H9 (cell line): ENCODE measurements at regions not wholly inside any gene's neighbourhood (a gene's known extent, or its start where the extent isn't known, plus 50 kb on each side); places are given as distances from the start of the nearest gene placed in this dataset.

Experiments
- DNase-seq: peaks from one replicate; pipeline ENCODE4 v3.0.0-alpha.2; 2017
- H2AFZ ChIP-seq: one replicate; pipeline ENCODE4 v1.6.1; 2013; ENCODE audit warnings: mild to moderate bottlenecking, low read length, control low read depth, moderate library complexity
- H2AK5ac ChIP-seq: 2 replicates; pipeline ENCODE4 v1.6.1; 2013; ENCODE audit warnings: low read length, control low read depth, mixed read lengths; ENCODE audit not compliant: insufficient read length
- H2BK120ac ChIP-seq: one replicate; pipeline ENCODE4 v1.6.1; 2013; ENCODE audit warnings: low read depth, mild to moderate bottlenecking, low read length, control low read depth, inconsistent platforms; ENCODE audit not compliant: poor library complexity, severe bottlenecking
- H2BK12ac ChIP-seq: 2 replicates; pipeline ENCODE4 v1.6.1; 2013; ENCODE audit warnings: low read length, control low read depth, mixed read lengths, low read depth; ENCODE audit not compliant: insufficient read length
- H2BK15ac ChIP-seq: 2 replicates; pipeline ENCODE4 v1.6.1; 2013; ENCODE audit warnings: low read depth, low read length, control low read depth
- H2BK20ac ChIP-seq: one replicate; pipeline ENCODE4 v1.6.1; 2013; ENCODE audit warnings: low read depth, mild to moderate bottlenecking, low read length, control low read depth, inconsistent platforms; ENCODE audit not compliant: poor library complexity, severe bottlenecking
- H2BK5ac ChIP-seq: 2 replicates; pipeline ENCODE4 v1.6.1; 2013; ENCODE audit warnings: low read length, control low read depth, mixed read lengths; ENCODE audit not compliant: insufficient read length
- H3K14ac ChIP-seq: 2 replicates; pipeline ENCODE4 v1.6.1; 2013; ENCODE audit warnings: low read length, control low read depth; ENCODE audit not compliant: insufficient read depth
- H3K18ac ChIP-seq: 2 replicates; pipeline ENCODE4 v1.6.1; 2013; ENCODE audit warnings: low read depth, mild to moderate bottlenecking, mixed read lengths, low read length, control low read depth; ENCODE audit not compliant: insufficient read length
- H3K23ac ChIP-seq: 2 replicates; pipeline ENCODE4 v1.6.1; 2013; ENCODE audit warnings: low read length, control low read depth, mixed read lengths, low read depth; ENCODE audit not compliant: insufficient read length
- H3K23me2 ChIP-seq: 2 replicates; pipeline ENCODE4 v1.6.1; 2013; ENCODE audit warnings: low read depth, mild to moderate bottlenecking, mixed read lengths, low read length, control low read depth; ENCODE audit not compliant: insufficient read length, poor library complexity, severe bottlenecking
- H3K27ac ChIP-seq: 2 replicates; pipeline ENCODE4 v1.5.1; 2013; ENCODE audit warnings: low read length, control low read depth, mixed read lengths, low read depth; ENCODE audit not compliant: insufficient read length
- H3K27me3 ChIP-seq: 2 replicates; pipeline ENCODE4 v1.6.1; 2013; ENCODE audit warnings: low read length, control low read depth, inconsistent platforms; ENCODE audit not compliant: insufficient read depth
- H3K4ac ChIP-seq: 2 replicates; pipeline ENCODE4 v1.6.1; 2013; ENCODE audit warnings: low read depth, mild to moderate bottlenecking, control low read depth, inconsistent platforms, low read length, moderate library complexity
- H3K4me1 ChIP-seq: 2 replicates; pipeline ENCODE4 v1.6.1; 2013; ENCODE audit warnings: low read length, control low read depth, inconsistent platforms; ENCODE audit not compliant: insufficient read depth
- H3K4me2 ChIP-seq: 2 replicates; pipeline ENCODE4 v1.6.1; 2013; ENCODE audit warnings: low read length, control low read depth, mixed read lengths; ENCODE audit not compliant: insufficient read length, insufficient read depth
- H3K56ac ChIP-seq: 2 replicates; pipeline ENCODE4 v1.6.1; 2013; ENCODE audit warnings: low read depth, mild to moderate bottlenecking, mixed read lengths, low read length, control low read depth; ENCODE audit not compliant: insufficient read length
- H3K79me1 ChIP-seq: 2 replicates; pipeline ENCODE4 v1.6.1; 2013; ENCODE audit warnings: low read depth, mild to moderate bottlenecking, moderate library complexity, low read length, control low read depth, inconsistent platforms; ENCODE audit not compliant: insufficient read depth, poor library complexity, severe bottlenecking
- H3K79me2 ChIP-seq: 2 replicates; pipeline ENCODE4 v1.6.1; 2013; ENCODE audit warnings: low read length, control low read depth, inconsistent platforms; ENCODE audit not compliant: insufficient read depth
- H3K9ac ChIP-seq: 2 replicates; pipeline ENCODE4 v1.6.1; 2013; ENCODE audit warnings: low read length, control low read depth, mixed read lengths; ENCODE audit not compliant: insufficient read length; ENCODE audit errors: extremely low read depth
- H3K9me3 ChIP-seq: one replicate; pipeline ENCODE4 v1.6.1; 2013; ENCODE audit warnings: low read depth, low read length, inconsistent platforms; ENCODE audit not compliant: control insufficient read depth
- H3T11ph ChIP-seq: one replicate; pipeline ENCODE4 v1.6.1; 2013; ENCODE audit warnings: mild to moderate bottlenecking, low read length, control low read depth, inconsistent platforms
- H4K20me1 ChIP-seq: one replicate; pipeline ENCODE4 v1.6.1; 2013; ENCODE audit not compliant: control insufficient read depth, insufficient read length, insufficient read depth
- H4K5ac ChIP-seq: 2 replicates; pipeline ENCODE4 v1.6.1; 2013; ENCODE audit warnings: low read depth, mild to moderate bottlenecking, mixed read lengths, low read length, control low read depth; ENCODE audit not compliant: insufficient read length
- H4K8ac ChIP-seq: replicated peaks from 2 replicates; pipeline ENCODE4 v1.6.1; 2013; ENCODE audit warnings: low read length, control low read depth, mixed read lengths, low read depth; ENCODE audit not compliant: insufficient read length
- H4K91ac ChIP-seq: 2 replicates; pipeline ENCODE4 v1.6.1; 2013; ENCODE audit warnings: low read depth, mild to moderate bottlenecking, moderate library complexity, mixed read lengths, low read length, control low read depth; ENCODE audit not compliant: insufficient read length
- H3K27ac Mint-ChIP-seq, 3 experiments: 2 replicates in 2 of 3; 3 replicates in 1 of 3; pipeline ENCODE4 v1.8.0; 2020 to 2021; ENCODE audit warnings: mixed read lengths in 3 of 3, mild to moderate bottlenecking in 1 of 3, moderate library complexity in 1 of 3
- H3K27me3 Mint-ChIP-seq: 2 replicates; pipeline ENCODE4 v1.8.0; 2021; ENCODE audit warnings: low read depth, mild to moderate bottlenecking, moderate library complexity, mixed read lengths
- H3K36me3 Mint-ChIP-seq, 3 experiments: 2 replicates in 2 of 3; 3 replicates in 1 of 3; pipeline ENCODE4 v1.8.0; 2020 to 2021; ENCODE audit warnings: low read depth in 3 of 3, mixed read lengths in 3 of 3; ENCODE audit not compliant: insufficient read depth in 1 of 3
- H3K4me1 Mint-ChIP-seq, 2 experiments: 2 replicates each; pipeline ENCODE4 v1.8.0; 2020; ENCODE audit warnings: mixed read lengths in 2 of 2
- H3K4me3 Mint-ChIP-seq, 2 experiments: 2 replicates in 1 of 2; 3 replicates in 1 of 2; pipeline ENCODE4 v1.8.0; 2020 to 2021; ENCODE audit warnings: mild to moderate bottlenecking in 2 of 2, mixed read lengths in 2 of 2, moderate library complexity in 1 of 2
- H3K9me3 Mint-ChIP-seq, 2 experiments: 2 replicates in 1 of 2; 3 replicates in 1 of 2; pipeline ENCODE4 v1.8.0; 2020; ENCODE audit warnings: mild to moderate bottlenecking in 2 of 2, mixed read lengths in 2 of 2, moderate library complexity in 1 of 2
- CTCF ChIP-seq: fragments of 200-600 bp; sonication (generic); conservative IDR thresholded peaks from 3 replicates; pipeline ENCODE4 v1.8.0; 2021; ENCODE audit warnings: antibody characterized with exemption, mild to moderate bottlenecking
- WGBS: extraction: QIAGEN DNeasy Blood & Tissue Kit; methylation state at CpG from one replicate; pipeline ENCODE4 v1.1.7; 2013; ENCODE audit warnings: missing lambda C conversion rate, low lambda C conversion rate, mixed read lengths; ENCODE audit not compliant: insufficient read length; ENCODE audit errors: extremely low coverage; 5-methylcytosine and 5-hydroxymethylcytosine counted together

- TF ChIP-seq CTCF, result no peak
- Histone ChIP-seq H3K4me1 (no peaks in the 10 kb centered on the region), H4K8ac (no peak overlapping the region), H3K4ac (no peak overlapping the region), H3T11ph (no peak overlapping the region), H2AFZ (no peak overlapping the region), H3K14ac (no peak overlapping the region), H3K23me2 (no peaks in the 10 kb centered on the region), H2BK5ac (no peak overlapping the region), H2AK5ac (no peak overlapping the region), H4K5ac (no peak overlapping the region), H3K9ac (no peak overlapping the region), H3K79me2 (no peaks in the 10 kb centered on the region), H3K56ac (no peak overlapping the region), H4K91ac (no peak overlapping the region), H2BK15ac (no peak overlapping the region), H2BK120ac (no peak overlapping the region), H2BK12ac (no peak overlapping the region), H3K27me3 (no peaks in the 10 kb centered on the region), H3K23ac (no peak overlapping the region), H3K4me2 (no peak overlapping the region), H3K9me3 (no peaks in the 10 kb centered on the region), H4K20me1 (no peaks in the 10 kb centered on the region), H3K18ac (no peak overlapping the region), H3K79me1 (no peaks in the 10 kb centered on the region), H2BK20ac (no peak overlapping the region), H3K27ac (no peak overlapping the region)
- Mint-ChIP-seq H3K9me3 (no peaks in the 10 kb centered on the region; a peak in 2 of 5 replicates), H3K36me3 (no peaks in the 10 kb centered on the region), H3K27me3 (no peaks in the 10 kb centered on the region), H3K4me3 (no peak overlapping the region), H3K27ac (no peak overlapping the region), H3K4me1 (peaks cover 4 to 9% of the 10 kb centered on the region in 2 experiments)
- no CpG with 5 or more reads among the region's 2 CpGs for WGBS
- DNase-seq, result no peak
These were observed 66.2 kb downstream of the RPLP1 start for GRCh38 chr15:69518806-69519205.
